HG03066 (cell line): ENCODE measurements at regions not wholly inside any gene's neighbourhood (a gene's known extent, or its start where the extent isn't known, plus 50 kb on each side); places are given as distances from the start of the nearest gene placed in this dataset.
"Not testable (repeated sequence)": the region's sequence is repeated elsewhere in the genome, so short reads cannot be mapped to it uniquely, and the experiment has no call there.

Experiments used
- ATAC-seq: cut with Tn5 transposase; IDR thresholded peaks from one replicate; pipeline ENCODE4 v1.9.1; 2021; ENCODE audit warnings: low read depth; ENCODE audit not compliant: unreplicated experiment

DNA sequence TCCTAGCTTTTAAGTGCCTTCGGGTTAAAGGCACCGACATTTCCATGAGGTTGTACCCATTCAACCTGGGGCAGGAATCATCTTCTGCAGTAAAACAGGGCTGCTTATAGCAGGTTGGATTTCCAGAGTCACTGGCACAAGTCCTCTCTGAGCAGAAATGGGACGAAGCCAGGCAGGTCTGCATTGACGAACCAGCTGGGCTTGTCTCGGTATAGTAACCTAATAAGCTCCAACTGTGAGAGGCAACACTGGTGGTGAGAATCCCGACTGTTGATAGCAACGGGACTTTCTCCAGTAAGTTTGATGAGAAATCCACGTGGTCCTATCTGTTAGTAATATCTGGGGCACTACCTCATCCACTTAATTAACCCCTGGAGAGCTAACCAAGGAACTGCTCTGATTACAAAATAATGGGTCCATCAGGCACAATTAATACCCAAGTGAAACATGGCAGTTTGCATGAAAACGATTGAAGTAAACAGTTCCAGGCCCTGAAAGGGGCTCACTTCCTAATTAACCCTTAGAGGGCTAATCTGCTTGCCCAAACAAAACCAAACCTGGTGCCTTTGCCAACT is 491.0 kb upstream of the C9orf72 start:
- no peak for ATAC-seq

DNA sequence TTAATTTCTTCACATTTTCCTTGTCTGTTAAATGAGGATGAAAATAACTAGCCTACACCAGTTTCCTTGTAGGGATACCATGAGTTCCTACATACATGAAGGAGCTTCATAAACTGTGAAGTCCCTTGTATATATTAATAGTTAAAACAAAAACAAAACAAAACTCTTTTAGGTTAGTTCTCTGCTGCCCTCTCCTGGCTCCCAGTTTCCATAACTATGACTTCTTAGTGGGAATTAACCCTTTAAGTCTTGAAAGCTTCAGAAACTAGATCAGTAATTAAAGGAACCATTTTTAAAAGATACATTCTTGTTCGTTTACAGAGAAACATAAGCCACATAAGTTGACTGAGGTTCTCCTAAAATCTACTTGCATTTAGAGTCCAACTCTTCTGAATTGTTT is 500.0 kb upstream of the C9orf72 start:
- ATAC-seq: no peak

DNA sequence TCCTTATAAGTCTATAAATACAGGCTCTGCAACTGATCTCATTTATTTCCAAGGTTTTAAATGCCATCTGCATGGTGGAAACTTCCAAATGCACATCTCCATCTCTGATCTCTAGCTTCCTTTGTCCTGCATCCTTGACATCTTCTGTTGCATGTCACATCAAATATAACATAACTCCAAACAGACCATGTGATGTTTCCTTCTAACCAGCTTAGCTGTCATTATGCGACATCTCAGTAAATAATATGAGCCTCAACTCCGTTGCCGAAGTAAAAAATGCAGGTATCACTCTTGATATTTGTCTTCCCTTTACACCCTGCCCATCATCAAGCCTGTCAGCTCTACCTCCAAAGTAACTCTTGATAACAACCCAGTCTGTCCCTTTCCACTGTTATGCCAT is 506.4 kb upstream of the C9orf72 start:
- ATAC-seq: no peak

DNA sequence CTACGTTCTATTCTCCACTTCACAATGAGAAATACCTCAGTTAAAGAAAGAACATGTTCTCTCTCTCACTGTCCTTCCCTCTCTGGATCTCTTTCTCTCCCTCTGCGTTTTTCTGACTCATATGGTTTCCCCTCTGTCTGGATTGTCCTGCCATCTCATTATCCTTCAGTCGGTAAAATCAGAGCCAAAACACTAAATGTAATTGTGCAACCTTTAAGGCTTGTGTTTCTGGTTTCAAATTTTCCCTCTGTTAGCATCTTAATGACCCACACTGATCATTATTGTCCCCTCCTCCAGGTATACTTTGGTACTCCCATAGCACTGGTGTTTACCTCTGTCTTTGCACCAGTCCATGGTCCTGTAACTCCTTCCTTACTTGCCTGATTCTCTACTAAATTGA is 509.4 kb upstream of the C9orf72 start:
- ATAC-seq: no peak

DNA sequence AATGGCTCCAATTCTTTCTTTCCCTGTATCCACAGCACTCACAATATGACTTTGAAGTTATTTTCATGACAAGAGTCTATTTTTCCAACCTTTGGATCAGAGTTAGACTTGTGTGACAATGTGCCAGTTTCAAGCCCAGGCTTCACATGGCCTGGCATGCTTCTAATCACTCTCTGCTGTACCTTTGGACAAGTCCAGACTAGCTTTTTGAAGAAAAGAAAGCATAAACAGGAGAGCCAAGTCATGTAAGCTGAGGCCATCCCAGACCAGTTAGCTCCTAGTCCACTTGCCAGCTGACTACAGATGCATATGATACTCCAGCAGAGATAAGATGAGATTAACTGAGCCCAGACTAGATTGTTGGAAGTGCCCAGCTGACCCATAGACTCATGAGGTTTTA is 513.6 kb upstream of the C9orf72 start:
- ATAC-seq: no peak

DNA sequence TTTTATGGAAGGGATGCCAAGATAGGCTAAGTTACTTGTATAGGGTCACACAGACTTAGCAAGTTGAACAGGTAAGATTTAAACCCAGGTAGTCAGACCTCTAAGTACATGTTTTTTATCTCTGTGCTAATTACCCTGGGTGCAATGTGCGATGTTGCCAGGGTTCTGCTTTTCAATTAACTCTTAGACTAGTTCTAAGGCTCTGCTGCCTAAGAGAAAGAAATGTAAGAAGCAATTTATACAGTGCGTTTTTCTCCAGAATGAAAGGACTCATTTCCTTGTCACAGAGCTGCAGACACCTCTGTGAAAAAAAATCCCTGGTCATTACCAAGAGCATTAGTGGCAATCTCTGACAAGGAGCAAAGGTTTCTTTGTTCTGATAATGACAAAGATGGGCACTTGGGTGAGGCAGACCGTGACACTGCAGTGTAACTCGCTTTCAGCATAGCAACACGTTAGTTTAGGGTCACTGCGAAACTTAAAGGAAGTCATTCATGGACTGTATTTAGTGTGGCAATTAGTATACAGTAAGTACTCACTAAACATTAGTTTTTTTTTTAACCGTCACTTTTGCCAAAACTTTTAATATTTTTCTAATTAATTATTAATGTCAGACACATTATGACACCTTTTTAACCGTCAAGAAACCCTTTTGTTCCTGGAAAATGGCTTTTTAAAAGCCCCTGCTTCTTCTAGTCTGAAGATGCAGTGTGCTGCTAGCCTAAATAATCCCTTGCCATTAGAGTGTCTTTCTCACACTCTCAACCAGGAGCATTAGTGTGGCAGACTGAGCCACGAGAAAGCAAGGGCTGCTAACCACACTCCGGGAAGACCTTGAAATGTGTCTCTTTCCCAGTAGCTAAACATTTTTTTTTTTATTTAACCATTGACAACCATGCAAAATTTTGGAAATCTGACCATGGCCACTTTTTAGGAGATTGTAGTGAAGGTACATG is 520.0 kb upstream of the C9orf72 start:
- ATAC-seq: no peak

DNA sequence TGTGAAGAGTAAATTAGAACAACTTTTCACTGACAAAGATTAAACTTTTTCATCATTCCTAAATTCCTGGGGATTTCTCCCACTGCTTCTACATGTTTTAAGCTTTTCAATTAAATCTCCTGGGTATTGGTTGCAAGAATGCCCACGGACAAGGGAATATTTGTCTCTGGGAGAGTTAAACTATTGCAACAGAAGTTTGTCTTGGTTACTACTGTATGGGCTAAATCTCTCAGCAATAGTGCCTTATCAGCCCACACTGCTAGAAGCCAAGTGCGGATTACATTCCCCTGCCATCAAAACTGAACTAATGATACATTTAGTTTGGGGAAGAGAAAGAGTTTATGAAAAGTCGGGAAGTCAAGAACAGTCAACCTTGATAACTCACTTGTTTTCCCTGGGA is 528.2 kb upstream of the C9orf72 start:
- ATAC-seq: no peak

DNA sequence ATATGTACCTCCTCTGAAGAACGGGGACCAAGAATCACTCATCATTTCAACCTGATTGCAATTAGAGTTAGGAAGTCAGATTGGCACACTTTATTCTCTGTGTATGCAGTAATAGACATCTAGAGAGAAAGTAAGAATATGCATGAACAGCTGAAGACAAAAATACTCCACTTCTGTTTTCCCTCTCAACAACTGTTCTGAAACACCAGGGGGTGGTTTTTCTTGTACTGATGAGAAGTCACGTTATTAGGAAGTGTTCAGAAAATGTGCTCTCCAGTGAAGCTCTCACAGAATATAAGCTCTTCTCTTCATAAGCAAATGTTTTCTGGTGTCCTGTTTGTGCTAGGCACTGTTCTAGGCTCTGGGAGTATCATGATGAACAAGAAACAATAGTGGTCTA is 531.7 kb upstream of the C9orf72 start:
- ATAC-seq: no peak

DNA sequence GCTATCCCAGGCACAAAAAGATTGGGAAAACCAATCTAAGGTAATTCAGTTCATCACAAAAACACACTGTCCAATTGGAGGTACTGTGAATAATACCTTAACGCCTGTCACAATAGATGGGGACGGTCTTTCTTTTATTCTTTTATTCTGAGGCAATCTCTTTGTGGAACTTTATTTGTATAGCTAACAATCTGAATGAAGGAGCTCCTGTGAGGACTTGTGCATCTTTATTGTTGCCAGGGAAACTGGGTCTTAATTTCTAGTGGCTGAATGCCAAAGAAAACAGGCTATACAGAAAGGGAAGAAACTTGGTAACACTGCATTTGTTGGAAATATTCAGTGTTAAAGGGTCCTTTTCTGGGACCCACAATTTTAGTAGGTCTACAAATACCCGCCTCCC is 546.9 kb upstream of the C9orf72 start:
- ATAC-seq: no peak

DNA sequence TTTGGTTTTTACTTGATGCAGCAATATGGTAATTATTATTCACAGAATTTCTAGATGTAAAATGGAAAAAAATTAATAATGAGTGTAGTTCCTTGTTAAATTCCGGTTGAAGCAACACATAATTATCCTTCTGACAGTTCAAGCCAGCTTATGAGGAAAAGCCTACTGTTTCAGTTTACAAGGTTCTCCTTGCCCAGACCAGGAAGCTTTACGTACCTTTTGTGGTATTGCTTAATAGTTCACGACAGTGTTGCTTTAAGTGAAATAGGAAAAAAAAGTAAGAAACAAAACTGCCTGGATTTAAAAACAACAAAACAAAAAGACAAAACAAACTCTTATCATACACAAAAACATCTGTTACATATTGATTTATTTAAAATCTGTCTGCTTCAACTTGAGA is 547.3 kb upstream of the C9orf72 start:
- ATAC-seq: no peak

DNA sequence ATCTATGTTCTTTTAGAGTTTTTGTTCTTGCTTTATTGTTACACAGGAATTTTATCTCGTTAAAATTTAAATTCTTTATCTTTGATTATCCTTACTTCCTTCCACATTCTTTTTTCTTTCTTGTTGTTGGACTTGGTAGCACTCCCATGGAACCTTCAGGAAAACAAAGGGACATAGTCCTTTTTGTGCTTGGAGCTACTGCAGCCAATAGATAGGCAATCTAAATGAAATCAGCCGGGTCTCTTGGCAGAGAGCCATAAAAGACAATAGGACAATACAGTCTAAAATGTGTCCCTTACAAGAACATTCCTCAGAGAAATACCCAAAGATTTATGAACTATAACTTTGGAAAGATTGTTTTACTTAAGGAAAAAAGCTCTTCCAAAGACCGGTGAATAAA is 548.1 kb upstream of the C9orf72 start:
- no peak for ATAC-seq

DNA sequence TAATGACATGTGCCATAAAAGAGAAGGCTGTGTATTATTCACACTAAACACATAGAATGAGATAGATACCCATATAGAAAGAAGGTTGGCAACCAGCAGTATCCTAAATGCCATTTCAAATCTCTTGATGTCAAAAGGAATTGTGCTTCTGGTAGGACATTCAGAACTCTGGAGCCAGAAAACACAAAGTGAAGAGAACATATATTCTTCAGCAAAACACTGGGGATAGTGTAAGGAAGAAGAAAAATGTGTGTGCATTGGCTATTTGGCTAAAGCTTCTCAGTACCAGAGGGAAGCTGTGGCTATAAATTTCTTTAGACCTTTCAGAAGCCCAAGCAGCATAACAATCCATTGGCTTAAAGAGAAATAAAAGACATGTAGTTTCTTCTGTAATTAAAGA is 551.6 kb upstream of the C9orf72 start:
- no peak for ATAC-seq

DNA sequence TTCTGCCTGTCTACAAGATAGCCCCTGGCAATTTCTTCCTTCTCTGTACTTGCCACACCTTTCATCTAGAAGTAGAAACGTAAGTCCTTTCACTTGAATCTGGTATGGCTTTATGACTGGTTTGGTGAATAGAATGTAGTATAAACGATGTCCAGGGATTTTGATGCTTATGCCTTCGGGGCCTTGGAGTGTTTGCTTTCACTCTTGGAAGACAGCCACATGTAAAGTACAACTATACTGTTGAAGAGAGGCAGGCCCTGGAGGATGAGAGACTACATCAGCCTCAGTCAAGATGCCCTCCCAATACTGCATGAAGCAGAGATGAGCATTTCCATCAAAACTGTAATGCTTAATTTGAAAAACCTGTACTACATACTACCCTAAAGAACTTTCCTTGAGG is 553.8 kb upstream of the C9orf72 start:
- ATAC-seq: no peak

DNA sequence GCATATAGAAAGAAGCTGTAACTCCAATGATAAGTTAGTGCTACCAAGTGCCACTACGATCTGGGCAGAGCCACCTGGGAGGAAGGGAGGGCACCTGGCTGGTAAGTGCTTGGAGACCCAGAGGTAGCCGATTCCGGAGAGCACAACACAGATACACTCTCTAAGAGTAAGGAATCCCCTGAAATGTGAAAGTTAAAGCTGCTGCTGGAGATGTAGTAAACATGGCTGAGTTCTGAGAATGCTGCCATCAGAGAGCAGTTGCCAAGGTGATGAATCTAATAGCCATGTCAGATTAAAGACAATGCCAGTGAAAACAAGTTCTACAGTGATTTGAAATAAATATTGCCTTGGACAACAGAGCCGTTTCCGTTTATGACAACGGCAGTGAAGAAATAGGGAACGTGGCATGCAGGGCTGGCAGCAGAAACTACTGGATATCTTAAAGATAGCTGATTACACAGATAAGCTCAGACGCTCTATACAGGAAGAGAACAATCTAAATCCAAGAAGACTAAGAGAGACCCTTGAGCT is 561.2 kb upstream of the C9orf72 start:
- no peak for ATAC-seq

DNA sequence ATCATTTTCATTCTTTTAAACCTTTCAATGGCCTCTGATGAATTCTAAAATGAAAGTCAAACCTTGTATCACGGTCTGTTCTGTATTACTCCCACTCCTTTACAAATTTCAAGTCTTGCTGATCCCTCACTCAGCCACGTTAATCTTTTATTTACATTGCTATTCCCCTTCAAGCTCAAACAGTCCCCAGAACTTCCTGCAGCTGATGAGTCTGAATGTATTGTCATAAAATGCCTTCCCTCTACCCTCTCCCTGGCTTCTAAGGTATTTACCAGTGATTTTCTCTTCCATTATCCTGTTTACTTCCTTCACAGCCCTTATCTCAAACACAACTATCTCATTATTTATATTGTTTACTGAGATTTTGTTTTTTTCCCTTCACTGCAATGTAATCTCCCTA is 562.3 kb upstream of the C9orf72 start:
- ATAC-seq: no peak

DNA sequence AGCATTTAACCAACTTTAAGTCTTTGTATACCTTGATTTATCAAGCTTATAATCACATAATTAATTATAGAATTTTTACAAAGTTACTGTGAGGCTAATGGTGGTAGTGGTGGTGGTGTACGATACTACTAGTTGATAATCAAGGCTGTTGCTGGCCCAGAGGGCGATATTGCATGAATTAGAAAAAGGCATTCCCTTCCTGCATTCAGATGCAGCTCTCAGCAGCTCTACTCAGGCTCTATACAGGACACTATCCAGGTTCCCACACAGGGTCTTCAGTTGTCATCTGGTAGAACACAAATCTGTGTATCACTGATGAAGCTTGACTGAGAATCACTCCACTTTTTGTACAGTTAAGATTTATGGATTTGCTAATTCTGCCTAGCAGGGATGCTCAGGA is 562.8 kb upstream of the C9orf72 start:
- no peak for ATAC-seq

DNA sequence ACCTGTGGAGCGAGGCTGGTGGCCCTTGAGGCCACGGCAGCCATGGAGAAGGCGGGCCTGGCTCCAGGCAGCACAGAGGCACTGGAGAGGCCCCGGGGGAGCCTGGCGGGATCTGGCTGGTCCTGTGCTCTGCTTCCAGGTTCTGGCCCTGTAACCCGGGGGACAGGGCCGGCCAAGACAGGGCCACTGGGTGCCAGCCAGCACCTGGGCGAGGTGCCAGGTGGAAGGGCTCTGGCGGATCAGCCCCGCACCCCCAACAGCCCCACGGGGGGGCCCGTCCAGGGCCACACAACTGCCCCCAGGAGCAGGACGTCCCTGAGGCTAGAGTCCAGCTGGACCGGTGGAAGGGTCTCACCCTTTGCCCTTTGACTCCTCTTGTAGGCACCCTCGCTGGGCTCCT is 574.1 kb upstream of the C9orf72 start:
- ATAC-seq: not testable (repeated sequence)

DNA sequence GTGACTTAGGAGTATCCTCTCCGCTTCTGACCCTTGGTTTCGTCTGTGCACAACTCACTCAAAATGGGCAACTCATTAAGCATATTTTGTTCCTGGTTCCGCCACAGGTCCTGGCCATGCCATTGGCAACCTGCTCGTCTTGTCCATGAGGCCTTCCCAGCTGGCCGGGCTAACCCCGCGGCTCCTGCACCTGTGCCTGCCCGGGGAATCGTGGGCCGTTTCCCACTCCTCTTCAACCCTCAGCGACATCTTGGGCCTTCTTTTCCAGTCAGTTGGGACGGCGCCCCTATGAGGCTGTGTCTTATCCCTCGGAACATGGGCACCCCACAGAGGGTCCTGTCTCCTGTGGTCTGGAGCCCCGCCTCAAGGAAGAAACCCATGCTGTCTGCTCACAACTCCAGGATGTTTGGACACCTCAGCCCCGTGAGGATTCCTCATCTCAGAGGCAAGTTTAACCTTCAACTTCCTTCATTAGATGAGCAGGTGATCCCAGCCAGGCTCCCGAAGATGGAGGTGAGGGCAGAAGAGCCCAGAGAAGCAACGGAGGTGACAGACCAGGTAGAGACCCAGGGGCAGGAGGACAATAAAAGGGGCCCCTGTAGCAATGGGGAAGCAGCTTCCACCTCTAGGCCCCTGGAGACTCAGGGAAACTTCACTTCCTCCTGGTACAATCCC is 574.8 kb upstream of the C9orf72 start:
- ATAC-seq: not testable (repeated sequence)

DNA sequence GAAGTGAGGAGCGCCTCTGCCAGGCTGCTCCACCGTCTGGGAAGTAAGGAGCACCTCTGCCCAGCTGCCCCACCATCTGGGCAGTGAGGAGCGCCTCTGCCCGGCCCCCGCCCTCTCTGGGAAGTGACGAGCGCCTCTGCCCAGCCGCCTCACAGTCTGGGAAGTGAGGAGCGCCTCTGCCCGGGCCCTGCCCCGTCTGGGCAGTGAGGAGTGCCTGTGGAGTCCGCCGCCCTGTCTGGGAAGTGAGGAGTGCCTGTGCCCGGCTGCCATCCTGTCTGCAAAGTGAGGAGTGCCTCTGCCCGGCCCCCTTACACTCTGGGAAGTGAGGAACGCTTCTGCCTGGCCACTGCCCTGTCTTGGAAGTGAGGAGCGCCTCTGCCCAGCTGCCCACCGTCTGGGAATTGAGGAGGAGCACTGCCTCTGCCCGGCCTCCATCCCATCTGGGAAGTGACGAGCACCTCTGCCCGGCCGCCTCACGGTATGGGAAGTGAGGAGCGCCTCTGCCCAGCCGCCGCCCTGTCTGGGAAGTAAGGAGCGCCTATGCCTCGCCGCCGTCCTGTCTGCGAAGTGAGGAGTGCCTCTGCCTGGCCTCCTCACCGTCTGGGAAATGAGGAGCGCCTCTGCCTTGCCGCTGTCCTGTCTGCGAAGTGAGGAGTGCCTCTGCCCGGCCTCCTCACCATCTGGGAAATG is 576.2 kb upstream of the C9orf72 start:
- ATAC-seq: not testable (repeated sequence)

DNA sequence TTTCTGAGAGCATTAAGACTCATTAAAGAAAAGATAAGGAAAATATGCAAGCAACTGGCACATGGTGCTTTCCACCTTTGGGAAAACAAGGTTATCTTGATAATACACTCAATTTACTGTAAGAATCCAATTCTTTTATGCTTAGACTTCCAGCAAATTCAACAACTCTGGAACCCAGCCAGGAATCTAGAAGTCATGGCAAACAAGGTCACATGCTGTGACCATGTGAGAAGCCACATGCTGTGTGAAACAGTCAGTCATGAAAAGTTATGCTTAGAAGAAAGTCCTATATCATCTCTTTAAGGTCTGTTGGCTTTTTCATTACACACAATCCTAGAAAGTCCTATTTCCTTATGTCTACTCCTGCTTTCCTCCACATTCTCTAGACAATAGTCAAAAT is 581.8 kb upstream of the C9orf72 start:
- no peak for ATAC-seq

DNA sequence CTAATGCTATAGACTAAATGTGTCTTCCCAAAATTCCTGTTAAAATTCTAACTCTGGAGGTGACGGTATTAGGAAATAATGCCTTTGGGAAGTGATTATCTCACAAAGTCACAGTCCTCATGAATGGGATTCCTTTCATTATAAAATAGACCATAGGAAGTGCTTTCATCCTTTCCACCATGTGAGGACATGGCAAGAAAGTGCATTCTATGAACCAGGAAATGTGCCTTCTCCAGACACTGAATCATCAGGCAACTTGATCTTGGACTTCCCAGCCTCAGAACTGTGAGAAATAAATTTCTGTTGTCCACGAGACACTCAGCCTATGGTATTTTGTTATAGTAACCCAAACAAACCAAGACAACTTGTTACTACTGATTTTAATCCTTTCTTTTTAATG is 582.4 kb upstream of the C9orf72 start:
- no peak for ATAC-seq
